HepG2 (cell line): ENCODE measurements at regions not wholly inside any gene's neighbourhood (a gene's known extent, or its start where the extent isn't known, plus 50 kb on each side); places are given as distances from the start of the nearest gene placed in this dataset.

ENCODE experiments used
- AGO1 ChIP-seq: fragments of 200-400 bp; formaldehyde crosslinking; IDR thresholded peaks from 2 replicates; pipeline ENCODE4 v1.6.1; 2017; ENCODE audit warnings: mild to moderate bottlenecking, low read depth, low read length, moderate library complexity; ENCODE audit not compliant: poor library complexity, severe bottlenecking
- HNF4A ChIP-seq: sonication (generic); formaldehyde crosslinking; IDR thresholded peaks from 2 replicates; pipeline ENCODE4 v1.4.0; 2020; ENCODE audit warnings: missing genetic modification reagents
- IRF2 ChIP-seq: IDR thresholded peaks from 2 replicates; pipeline ENCODE4 v1.6.1; 2018; ENCODE audit warnings: missing genetic modification reagents, missing compliant biosample characterization
- KAT8 ChIP-seq: IDR thresholded peaks from 2 replicates; pipeline ENCODE4 v1.6.1; 2016; ENCODE audit warnings: missing genetic modification reagents, missing compliant biosample characterization
- KDM1A ChIP-seq: IDR thresholded peaks from 2 replicates; pipeline ENCODE4 v1.6.1; 2016; ENCODE audit warnings: missing compliant biosample characterization
- ONECUT2 ChIP-seq: sonication (generic); formaldehyde crosslinking; IDR thresholded peaks from 2 replicates; pipeline ENCODE4 v1.4.0; 2020; ENCODE audit warnings: missing genetic modification reagents
- RBFOX2 ChIP-seq: fragments of 200-400 bp; formaldehyde crosslinking; IDR thresholded peaks from 2 replicates; pipeline ENCODE4 v1.6.1; 2017; ENCODE audit warnings: low read depth, mild to moderate bottlenecking, low read length
- SOX6 ChIP-seq, 2 experiments: fragments of 450-650 bp in 1 of 2; sonication (generic) in 1 of 2; formaldehyde crosslinking in 1 of 2; IDR thresholded peaks; 2 replicates each; pipeline versions ENCODE4 v1.4.0 to v1.6.1; 2017 to 2020; ENCODE audit warnings: antibody characterized with exemption in 1 of 2, mild to moderate bottlenecking in 1 of 2, missing genetic modification reagents in 1 of 2
- ZNF484 ChIP-seq: sonication (generic); formaldehyde crosslinking; IDR thresholded peaks from 2 replicates; pipeline ENCODE4 v1.5.1; 2020; ENCODE audit warnings: mild to moderate bottlenecking, low read depth, missing genetic modification reagents, borderline replicate concordance
- ZNF598 ChIP-seq: sonication (generic); formaldehyde crosslinking; IDR thresholded peaks from 2 replicates; pipeline ENCODE4 v1.5.1; 2020; ENCODE audit warnings: mild to moderate bottlenecking, missing genetic modification reagents, borderline replicate concordance
- ZNF772 ChIP-seq: sonication (generic); formaldehyde crosslinking; IDR thresholded peaks from 2 replicates; pipeline ENCODE4 v1.5.0; 2020; ENCODE audit warnings: mild to moderate bottlenecking, missing genetic modification reagents
- TF ChIP-seq, protein P1 (sequence below), 2 experiments: fragments of 450-650 bp in 1 of 2; sonication (generic) in 1 of 2; formaldehyde crosslinking in 1 of 2; IDR thresholded peaks; 2 replicates each; pipeline versions ENCODE4 v1.6.1 to v1.8.0; 2016 to 2022; ENCODE audit warnings: antibody characterized with exemption in 1 of 2, mild to moderate bottlenecking in 1 of 2, missing genetic modification reagents in 1 of 2
- TF ChIP-seq, protein P2 (sequence below): sonication (generic); formaldehyde crosslinking; IDR thresholded peaks from 2 replicates; pipeline ENCODE4 v1.4.0; 2020; ENCODE audit warnings: low read depth, mild to moderate bottlenecking, missing genetic modification reagents
- TF ChIP-seq, protein P3 (sequence below): sonication (generic); formaldehyde crosslinking; IDR thresholded peaks from 2 replicates; pipeline ENCODE4 v1.5.0; 2020; ENCODE audit warnings: mild to moderate bottlenecking, missing genetic modification reagents, borderline replicate concordance

DNA sequence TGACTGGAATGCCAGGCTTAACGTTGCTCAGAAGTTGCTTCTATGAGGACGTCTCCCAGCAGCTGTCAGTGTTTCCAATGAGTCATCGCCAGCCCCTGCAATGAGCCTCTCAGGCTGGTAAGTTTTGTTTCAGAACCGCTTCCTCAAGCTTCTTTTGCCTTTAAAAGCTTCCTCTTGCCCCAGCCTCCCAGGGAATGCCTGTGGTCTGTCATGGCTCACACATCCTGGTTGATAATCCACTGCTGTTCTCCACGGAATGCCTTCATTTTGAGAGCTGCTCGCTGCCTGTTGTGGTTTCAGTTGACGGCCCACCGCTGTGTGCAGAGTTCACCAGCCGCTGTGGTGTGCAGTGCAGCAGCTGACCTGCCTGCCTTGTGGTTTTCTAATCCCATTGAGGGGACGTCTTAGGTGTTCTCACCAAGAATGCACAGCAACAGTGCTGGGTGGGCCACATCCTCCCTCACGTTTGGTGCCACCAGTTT lies 96.4 kb downstream of the RTP5 start (continued):
- TF ChIP-seq, protein P1, sequence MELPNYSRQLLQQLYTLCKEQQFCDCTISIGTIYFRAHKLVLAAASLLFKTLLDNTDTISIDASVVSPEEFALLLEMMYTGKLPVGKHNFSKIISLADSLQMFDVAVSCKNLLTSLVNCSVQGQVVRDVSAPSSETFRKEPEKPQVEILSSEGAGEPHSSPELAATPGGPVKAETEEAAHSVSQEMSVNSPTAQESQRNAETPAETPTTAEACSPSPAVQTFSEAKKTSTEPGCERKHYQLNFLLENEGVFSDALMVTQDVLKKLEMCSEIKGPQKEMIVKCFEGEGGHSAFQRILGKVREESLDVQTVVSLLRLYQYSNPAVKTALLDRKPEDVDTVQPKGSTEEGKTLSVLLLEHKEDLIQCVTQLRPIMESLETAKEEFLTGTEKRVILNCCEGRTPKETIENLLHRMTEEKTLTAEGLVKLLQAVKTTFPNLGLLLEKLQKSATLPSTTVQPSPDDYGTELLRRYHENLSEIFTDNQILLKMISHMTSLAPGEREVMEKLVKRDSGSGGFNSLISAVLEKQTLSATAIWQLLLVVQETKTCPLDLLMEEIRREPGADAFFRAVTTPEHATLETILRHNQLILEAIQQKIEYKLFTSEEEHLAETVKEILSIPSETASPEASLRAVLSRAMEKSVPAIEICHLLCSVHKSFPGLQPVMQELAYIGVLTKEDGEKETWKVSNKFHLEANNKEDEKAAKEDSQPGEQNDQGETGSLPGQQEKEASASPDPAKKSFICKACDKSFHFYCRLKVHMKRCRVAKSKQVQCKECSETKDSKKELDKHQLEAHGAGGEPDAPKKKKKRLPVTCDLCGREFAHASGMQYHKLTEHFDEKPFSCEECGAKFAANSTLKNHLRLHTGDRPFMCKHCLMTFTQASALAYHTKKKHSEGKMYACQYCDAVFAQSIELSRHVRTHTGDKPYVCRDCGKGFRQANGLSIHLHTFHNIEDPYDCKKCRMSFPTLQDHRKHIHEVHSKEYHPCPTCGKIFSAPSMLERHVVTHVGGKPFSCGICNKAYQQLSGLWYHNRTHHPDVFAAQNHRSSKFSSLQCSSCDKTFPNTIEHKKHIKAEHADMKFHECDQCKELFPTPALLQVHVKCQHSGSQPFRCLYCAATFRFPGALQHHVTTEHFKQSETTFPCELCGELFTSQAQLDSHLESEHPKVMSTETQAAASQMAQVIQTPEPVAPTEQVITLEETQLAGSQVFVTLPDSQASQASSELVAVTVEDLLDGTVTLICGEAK (IDR thresholded peaks at IDR 0.05): no peak
- TF ChIP-seq, protein P1 (CRISPR knock-in tag; IDR thresholded peaks at IDR 0.05): no peak
- TF ChIP-seq ZNF598 (CRISPR knock-in tag) (no peak; the same call in 1 of the 2 replicates), KDM1A (no peak), IRF2 (CRISPR knock-in tag) (0 out of 2 replicates have a peak, but pooled peaks have one; percentile 19), HNF4A (peak; percentile 54), ONECUT2 (CRISPR knock-in tag) (no peak), RBFOX2 (no peak), ZNF772 (no peak), KAT8 (CRISPR knock-in tag) (0 out of 2 replicates have a peak, but pooled peaks have one; percentile 43), ZNF484 (CRISPR knock-in tag) (no peak), SOX6 (IDR thresholded peaks at IDR 0.05) (no peak), SOX6 (CRISPR knock-in tag; IDR thresholded peaks at IDR 0.05) (0 out of 2 replicates have a peak, but pooled peaks have one; percentile 9), AGO1 (no peak)
- TF ChIP-seq, protein P2, sequence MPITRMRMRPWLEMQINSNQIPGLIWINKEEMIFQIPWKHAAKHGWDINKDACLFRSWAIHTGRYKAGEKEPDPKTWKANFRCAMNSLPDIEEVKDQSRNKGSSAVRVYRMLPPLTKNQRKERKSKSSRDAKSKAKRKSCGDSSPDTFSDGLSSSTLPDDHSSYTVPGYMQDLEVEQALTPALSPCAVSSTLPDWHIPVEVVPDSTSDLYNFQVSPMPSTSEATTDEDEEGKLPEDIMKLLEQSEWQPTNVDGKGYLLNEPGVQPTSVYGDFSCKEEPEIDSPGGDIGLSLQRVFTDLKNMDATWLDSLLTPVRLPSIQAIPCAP (CRISPR knock-in tag): no peak
- TF ChIP-seq, protein P3, sequence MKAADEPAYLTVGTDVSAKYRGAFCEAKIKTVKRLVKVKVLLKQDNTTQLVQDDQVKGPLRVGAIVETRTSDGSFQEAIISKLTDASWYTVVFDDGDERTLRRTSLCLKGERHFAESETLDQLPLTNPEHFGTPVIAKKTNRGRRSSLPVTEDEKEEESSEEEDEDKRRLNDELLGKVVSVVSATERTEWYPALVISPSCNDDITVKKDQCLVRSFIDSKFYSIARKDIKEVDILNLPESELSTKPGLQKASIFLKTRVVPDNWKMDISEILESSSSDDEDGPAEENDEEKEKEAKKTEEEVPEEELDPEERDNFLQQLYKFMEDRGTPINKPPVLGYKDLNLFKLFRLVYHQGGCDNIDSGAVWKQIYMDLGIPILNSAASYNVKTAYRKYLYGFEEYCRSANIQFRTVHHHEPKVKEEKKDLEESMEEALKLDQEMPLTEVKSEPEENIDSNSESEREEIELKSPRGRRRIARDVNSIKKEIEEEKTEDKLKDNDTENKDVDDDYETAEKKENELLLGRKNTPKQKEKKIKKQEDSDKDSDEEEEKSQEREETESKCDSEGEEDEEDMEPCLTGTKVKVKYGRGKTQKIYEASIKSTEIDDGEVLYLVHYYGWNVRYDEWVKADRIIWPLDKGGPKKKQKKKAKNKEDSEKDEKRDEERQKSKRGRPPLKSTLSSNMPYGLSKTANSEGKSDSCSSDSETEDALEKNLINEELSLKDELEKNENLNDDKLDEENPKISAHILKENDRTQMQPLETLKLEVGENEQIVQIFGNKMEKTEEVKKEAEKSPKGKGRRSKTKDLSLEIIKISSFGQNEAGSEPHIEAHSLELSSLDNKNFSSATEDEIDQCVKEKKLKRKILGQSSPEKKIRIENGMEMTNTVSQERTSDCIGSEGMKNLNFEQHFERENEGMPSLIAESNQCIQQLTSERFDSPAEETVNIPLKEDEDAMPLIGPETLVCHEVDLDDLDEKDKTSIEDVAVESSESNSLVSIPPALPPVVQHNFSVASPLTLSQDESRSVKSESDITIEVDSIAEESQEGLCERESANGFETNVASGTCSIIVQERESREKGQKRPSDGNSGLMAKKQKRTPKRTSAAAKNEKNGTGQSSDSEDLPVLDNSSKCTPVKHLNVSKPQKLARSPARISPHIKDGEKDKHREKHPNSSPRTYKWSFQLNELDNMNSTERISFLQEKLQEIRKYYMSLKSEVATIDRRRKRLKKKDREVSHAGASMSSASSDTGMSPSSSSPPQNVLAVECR (CRISPR knock-in tag): no peak
